Mesenchymal stem cell (in vitro differentiated cells and primary cell): ENCODE measurements at regions not wholly inside any gene's neighbourhood (a gene's known extent, or its start where the extent isn't known, plus 50 kb on each side); places are given as distances from the start of the nearest gene placed in this dataset.
"Not testable (repeated sequence)": the region's sequence is repeated elsewhere in the genome, so short reads cannot be mapped to it uniquely, and the experiment has no call there.

Experiments used
- DNase-seq: peaks from one replicate; pipeline ENCODE4 v3.0.0-alpha.2; 2013
- H2AFZ ChIP-seq: one replicate; pipeline ENCODE4 v1.6.1; 2013; ENCODE audit warnings: low read depth, mild to moderate bottlenecking, control low read depth, inconsistent platforms, low read length, moderate library complexity
- H2AK5ac ChIP-seq: 2 replicates; pipeline ENCODE4 v1.6.1; 2013; ENCODE audit warnings: low read length, moderate library complexity, mild to moderate bottlenecking, inconsistent platforms; ENCODE audit not compliant: severe bottlenecking
- H2BK120ac ChIP-seq: one replicate; pipeline ENCODE4 v1.6.1; 2013; ENCODE audit warnings: low read depth, mild to moderate bottlenecking, inconsistent platforms, low read length, moderate library complexity
- H2BK12ac ChIP-seq, 2 experiments: one replicate each; pipeline ENCODE4 v1.6.1; 2013; ENCODE audit warnings: inconsistent platforms in 2 of 2, low read length in 2 of 2, mild to moderate bottlenecking in 2 of 2, moderate library complexity in 2 of 2, control low read depth in 1 of 2
- H2BK15ac ChIP-seq: one replicate; pipeline ENCODE4 v1.6.1; 2013; ENCODE audit warnings: mild to moderate bottlenecking, low read depth, inconsistent platforms; ENCODE audit not compliant: poor library complexity, severe bottlenecking
- H2BK5ac ChIP-seq: 2 replicates; pipeline ENCODE4 v1.6.1; 2013; ENCODE audit warnings: low read depth, mild to moderate bottlenecking, low read length, control low read depth, inconsistent platforms; ENCODE audit not compliant: poor library complexity, severe bottlenecking
- H3K14ac ChIP-seq, 2 experiments: one replicate each; pipeline ENCODE4 v1.6.1; 2013; ENCODE audit warnings: inconsistent platforms in 2 of 2, low read length in 2 of 2, control low read depth in 1 of 2, mild to moderate bottlenecking in 1 of 2, moderate library complexity in 1 of 2
- H3K18ac ChIP-seq, 2 experiments: one replicate each; pipeline ENCODE4 v1.6.1; 2013; ENCODE audit warnings: inconsistent platforms in 2 of 2, low read length in 2 of 2, control low read depth in 1 of 2, low read depth in 1 of 2, mild to moderate bottlenecking in 1 of 2
- H3K23ac ChIP-seq, 2 experiments: one replicate each; pipeline ENCODE4 v1.6.1; 2013; ENCODE audit warnings: inconsistent platforms in 2 of 2, low read length in 2 of 2, mild to moderate bottlenecking in 2 of 2, moderate library complexity in 2 of 2, control low read depth in 1 of 2
- H3K27ac ChIP-seq: 2 replicates; pipeline ENCODE4 v1.5.1; 2013; ENCODE audit warnings: mild to moderate bottlenecking, moderate library complexity, low read length, control low read depth, inconsistent platforms; ENCODE audit not compliant: poor library complexity, severe bottlenecking
- H3K27me3 ChIP-seq, 2 experiments: 2 replicates each; pipeline versions ENCODE4 v1.6.1 to v1.7.0; 2013; ENCODE audit warnings: low read length in 2 of 2, mild to moderate bottlenecking in 2 of 2, moderate library complexity in 2 of 2, control low read depth in 1 of 2, inconsistent platforms in 1 of 2; ENCODE audit not compliant: control insufficient read depth in 1 of 2, insufficient read depth in 1 of 2
- H3K36me3 ChIP-seq, 2 experiments: 2 replicates each; pipeline versions ENCODE4 v1.6.1 to v1.7.0; 2013; ENCODE audit warnings: low read length in 2 of 2, control low read depth in 1 of 2, inconsistent platforms in 1 of 2, low read depth in 1 of 2, mild to moderate bottlenecking in 1 of 2; ENCODE audit not compliant: insufficient read depth in 2 of 2, control insufficient read depth in 1 of 2
- H3K4ac ChIP-seq, 2 experiments: one replicate each; pipeline ENCODE4 v1.6.1; 2013; ENCODE audit warnings: inconsistent platforms in 2 of 2, low read length in 2 of 2, mild to moderate bottlenecking in 2 of 2, moderate library complexity in 2 of 2, control low read depth in 1 of 2, low read depth in 1 of 2
- H3K4me1 ChIP-seq: 2 replicates; pipeline ENCODE4 v1.6.1; 2013; ENCODE audit warnings: low read depth, low read length, control low read depth; ENCODE audit not compliant: control insufficient read depth, insufficient read depth
- H3K4me2 ChIP-seq: 2 replicates; pipeline ENCODE4 v1.6.1; 2013; ENCODE audit warnings: low read length, mild to moderate bottlenecking, inconsistent platforms; ENCODE audit not compliant: poor library complexity, severe bottlenecking
- H3K4me3 ChIP-seq, 2 experiments: 2 replicates each; pipeline versions ENCODE4 v1.5.1 to v1.7.0; 2013; ENCODE audit warnings: low read length in 2 of 2, mild to moderate bottlenecking in 2 of 2, control low read depth in 1 of 2, low read depth in 1 of 2; ENCODE audit not compliant: insufficient read depth in 1 of 2
- H3K79me1 ChIP-seq: replicated peaks from 2 replicates; pipeline ENCODE4 v1.6.1; 2013; ENCODE audit warnings: mild to moderate bottlenecking, control low read depth, low read length, inconsistent platforms; ENCODE audit not compliant: poor library complexity, severe bottlenecking
- H3K9ac ChIP-seq: 2 replicates; pipeline ENCODE4 v1.7.0; 2013; ENCODE audit warnings: mild to moderate bottlenecking, low read length, moderate library complexity
- H3K9me3 ChIP-seq: 2 replicates; pipeline ENCODE4 v1.7.0; 2013; ENCODE audit warnings: mild to moderate bottlenecking, low read length; ENCODE audit not compliant: control insufficient read depth
- H4K8ac ChIP-seq: one replicate; pipeline ENCODE4 v1.6.1; 2013; ENCODE audit warnings: inconsistent platforms, mild to moderate bottlenecking, low read length, moderate library complexity
- H4K91ac ChIP-seq: one replicate; pipeline ENCODE4 v1.6.1; 2013; ENCODE audit warnings: mild to moderate bottlenecking, low read length, inconsistent platforms
- WGBS: methylation state at CpG from one replicate; pipeline ENCODE4 v1.1.7; 2013; ENCODE audit warnings: mixed read lengths; 5-methylcytosine and 5-hydroxymethylcytosine counted together

- 73% methylated on average over 1 of the region's 2 CpGs for WGBS
- H4K8ac ChIP-seq = no peak overlapping the region
- no peak overlapping the region for H2BK5ac ChIP-seq
- no peaks in the 10 kb centered on the region for H3K79me1 ChIP-seq
- no peak overlapping the region for H2BK120ac ChIP-seq
- no peak for DNase-seq
- no peak overlapping the region for H3K18ac ChIP-seq
- no peak overlapping the region for H3K14ac ChIP-seq
- H3K4ac ChIP-seq = no peak overlapping the region
- H3K23ac ChIP-seq = no peak overlapping the region
- no peaks in the 10 kb centered on the region for H3K36me3 ChIP-seq
- no peak overlapping the region for H4K91ac ChIP-seq
- H3K4me1 ChIP-seq = no peaks in the 10 kb centered on the region
- no peak overlapping the region for H3K4me3 ChIP-seq
- no peak overlapping the region for H2AK5ac ChIP-seq
- no peak overlapping the region for H2BK12ac ChIP-seq
- peaks cover 11% of the 10 kb centered on the region for H3K9me3 ChIP-seq
- no peak overlapping the region for H2BK15ac ChIP-seq
- H3K9ac ChIP-seq = no peak overlapping the region
- H3K27ac ChIP-seq = no peak overlapping the region
- no peak overlapping the region for H2AFZ ChIP-seq
- no peaks in the 10 kb centered on the region for H3K27me3 ChIP-seq
- no peak overlapping the region for H3K4me2 ChIP-seq
Measured at GRCh38 chr6:91886183-91886795, 1299.4 kb upstream of the MAP3K7 start.

DNA sequence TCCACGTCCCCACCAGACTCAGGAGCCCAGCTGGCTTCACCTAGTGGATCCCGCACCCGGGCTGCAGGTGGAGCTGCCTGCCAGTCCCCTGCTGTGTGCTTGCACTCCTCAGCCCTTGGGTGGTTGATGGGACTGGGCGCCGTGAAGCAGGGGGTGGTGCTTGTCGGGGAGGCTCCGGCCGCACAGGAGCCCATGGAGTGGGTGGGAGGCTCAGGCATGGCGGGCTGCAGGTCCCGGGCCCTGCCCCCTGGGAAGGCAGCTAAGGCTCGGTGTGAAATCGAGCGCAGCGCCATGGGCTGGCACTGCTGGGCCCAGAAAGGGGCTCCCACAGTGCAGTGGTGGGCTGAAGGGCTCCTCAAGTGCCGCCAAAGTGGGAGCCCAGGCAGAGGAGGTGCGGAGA, 1294.9 kb upstream of the MAP3K7 start:
- not testable (repeated sequence) for H2BK5ac ChIP-seq, DNase-seq, H3K4me2 ChIP-seq, H3K79me1 ChIP-seq, H3K9ac ChIP-seq, H3K9me3 ChIP-seq, H3K18ac ChIP-seq, H3K4me3 ChIP-seq, H2BK120ac ChIP-seq, H3K4me1 ChIP-seq, H3K4ac ChIP-seq, H2BK15ac ChIP-seq, H3K36me3 ChIP-seq, H2AK5ac ChIP-seq, H3K27ac ChIP-seq, H3K23ac ChIP-seq, H2AFZ ChIP-seq, H2BK12ac ChIP-seq, H4K91ac ChIP-seq, H3K27me3 ChIP-seq, H4K8ac ChIP-seq, H3K14ac ChIP-seq
- WGBS = 95% methylated on average over 15 of the region's 16 CpGs

- H3K14ac ChIP-seq = no peak overlapping the region
- DNase-seq = no peak
- 100% methylated on average over 1 of the region's 6 CpGs for WGBS
- no peaks in the 10 kb centered on the region for H3K9me3 ChIP-seq
- H4K8ac ChIP-seq = no peak overlapping the region
- no peaks in the 10 kb centered on the region for H3K4me1 ChIP-seq
- H2BK120ac ChIP-seq = no peak overlapping the region
- H3K4me2 ChIP-seq = no peak overlapping the region
- H3K36me3 ChIP-seq = no peaks in the 10 kb centered on the region
- no peaks in the 10 kb centered on the region for H3K79me1 ChIP-seq
- no peak overlapping the region for H3K4ac ChIP-seq
- no peak overlapping the region for H2BK15ac ChIP-seq
- H4K91ac ChIP-seq = no peak overlapping the region
- H3K18ac ChIP-seq = no peak overlapping the region
- H3K9ac ChIP-seq = no peak overlapping the region
- H3K27me3 ChIP-seq = no peaks in the 10 kb centered on the region
- no peak overlapping the region for H3K23ac ChIP-seq
- no peak overlapping the region for H2AFZ ChIP-seq
- H2BK12ac ChIP-seq = no peak overlapping the region
- no peak overlapping the region for H2AK5ac ChIP-seq
- no peak overlapping the region for H2BK5ac ChIP-seq
- H3K27ac ChIP-seq = no peak overlapping the region
- no peak overlapping the region for H3K4me3 ChIP-seq
Measured at GRCh38 chr6:91879386-91879995, 1292.6 kb upstream of the MAP3K7 start.

GRCh38 chr6:91877994-91878393, 1291.1 kb upstream of the MAP3K7 start:
- WGBS = no CpG with 5 or more reads among the region's 1 CpG
- no peak overlapping the region for H3K4ac ChIP-seq

More at GRCh38 chr6:91877994-91878393, 1291.1 kb upstream of the MAP3K7 start:
- Histone ChIP-seq H3K27me3 (no peaks in the 10 kb centered on the region), H3K9ac (no peak overlapping the region), H2BK120ac (no peak overlapping the region), H3K36me3 (no peaks in the 10 kb centered on the region), H3K14ac (no peak overlapping the region), H2AK5ac (no peak overlapping the region), H2AFZ (no peak overlapping the region), H3K4me1 (no peaks in the 10 kb centered on the region), H3K9me3 (no peaks in the 10 kb centered on the region), H2BK15ac (no peak overlapping the region), H3K27ac (no peak overlapping the region), H3K79me1 (no peaks in the 10 kb centered on the region), H4K8ac (no peak overlapping the region), H3K4me2 (no peak overlapping the region), H3K23ac (no peak overlapping the region), H2BK12ac (no peak overlapping the region), H3K4me3 (no peak overlapping the region), H3K18ac (no peak overlapping the region), H2BK5ac (no peak overlapping the region), H4K91ac (no peak overlapping the region)
- DNase-seq = no peak
